ENCODE measurements at regions not wholly inside any gene's neighbourhood (a gene's known extent, or its start where the extent isn't known, plus 50 kb on each side); places are given as distances from the start of the nearest gene placed in this dataset.

GRCh38 chr4:119861731-119862130 is 204.9 kb downstream of the MAD2L1 start:
- Histone ChIP-seq H3K9me3 (no peaks in the 10 kb centered on the region), H3K27me3 (no peaks in the 10 kb centered on the region), H3K36me3 (no peaks in the 10 kb centered on the region), H3K27ac (no peak overlapping the region), H3K4me1 (peaks cover 0 to 9% (median 0%) of the 10 kb centered on the region in 3 donors), H3K4me3 (no peak overlapping the region)
- intact Hi-C loops (cut with DNase I), result no loop called here
- 9 to 17% methylated on average over 3 of the region's 3 CpGs for WGBS, 2 donors
- FAIRE-seq, result no peak
- TF ChIP-seq CTCF (IDR thresholded peaks at IDR 0.05), result no peak
- no peak for ATAC-seq
- DNase-seq, result no peak

GRCh38 chr4:119858176-119858575 is 208.5 kb downstream of the MAD2L1 start:
- Histone ChIP-seq H3K4me1 (no peaks in the 10 kb centered on the region), H3K27ac (no peak overlapping the region), H3K27me3 (no peaks in the 10 kb centered on the region), H3K4me3 (no peak overlapping the region), H3K36me3 (no peaks in the 10 kb centered on the region), H3K9me3 (no peaks in the 10 kb centered on the region)
- intact Hi-C loops (cut with DNase I), result no loop called here
- FAIRE-seq (no peak), ATAC-seq (no peak), DNase-seq (no peak)
- TF ChIP-seq CTCF (IDR thresholded peaks at IDR 0.05), result no peak

GRCh38 chr4:119854364-119854763 is 212.3 kb downstream of the MAD2L1 start:
- no peak overlapping the region for H3K27ac ChIP-seq
- TF ChIP-seq CTCF (IDR thresholded peaks at IDR 0.05), result no peak
- 18 to 26% methylated on average over 1 of the region's 1 CpG for WGBS, 2 donors
- H3K9me3 ChIP-seq, result no peaks in the 10 kb centered on the region
- no peak for FAIRE-seq
- no peak for ATAC-seq
- DNase-seq, result no peak
- H3K4me3 ChIP-seq, result no peak overlapping the region
- no peaks in the 10 kb centered on the region for H3K4me1 ChIP-seq
- H3K27me3 ChIP-seq, result no peaks in the 10 kb centered on the region
- intact Hi-C loops (cut with DNase I), result no loop called here
- H3K36me3 ChIP-seq, result no peaks in the 10 kb centered on the region

- no peak overlapping the region for H3K4me3 ChIP-seq
- 65 to 79% methylated on average over 2 of the region's 2 CpGs for WGBS, 2 donors
- FAIRE-seq, result no peak
- no peak for DNase-seq
- no peaks in the 10 kb centered on the region for H3K36me3 ChIP-seq
- no peaks in the 10 kb centered on the region for H3K27me3 ChIP-seq
- no peak for ATAC-seq
- no peak overlapping the region for H3K27ac ChIP-seq
- no peaks in the 10 kb centered on the region for H3K4me1 ChIP-seq
- no peak for TF ChIP-seq CTCF (IDR thresholded peaks at IDR 0.05)
- no peaks in the 10 kb centered on the region for H3K9me3 ChIP-seq
- intact Hi-C loops (cut with DNase I), result no loop called here
These were observed 215.0 kb downstream of the MAD2L1 start for GRCh38 chr4:119851649-119852048.

- DNase-seq, result no peak
- intact Hi-C loops (cut with DNase I), result no loop called here
These were observed 212.8 kb upstream of the PDE5A start for GRCh38 chr4:119841361-119841760.

More at GRCh38 chr4:119841361-119841760, 212.8 kb upstream of the PDE5A start:
- Histone ChIP-seq H3K4me3 (no peak overlapping the region), H3K9me3 (no peaks in the 10 kb centered on the region), H3K27me3 (no peaks in the 10 kb centered on the region), H3K4me1 (no peaks in the 10 kb centered on the region), H3K27ac (no peak overlapping the region), H3K36me3 (no peaks in the 10 kb centered on the region)
- no peak for TF ChIP-seq CTCF (IDR thresholded peaks at IDR 0.05)
- FAIRE-seq (no peak), ATAC-seq (no peak)
